K562 (cell line): ENCODE measurements at regions not wholly inside any gene's neighbourhood (a gene's known extent, or its start where the extent isn't known, plus 50 kb on each side); places are given as distances from the start of the nearest gene placed in this dataset.

Experiments
- BCOR ChIP-seq: fragments of 450-650 bp; IDR thresholded peaks from 2 replicates; pipeline ENCODE4 v1.6.1; 2016
- EWSR1 ChIP-seq: fragments of 450-650 bp; IDR thresholded peaks from 2 replicates; pipeline ENCODE4 v1.6.1; 2018; ENCODE audit warnings: borderline replicate concordance, mild to moderate bottlenecking, low read depth, moderate library complexity; ENCODE audit not compliant: partially characterized antibody
- UBTF ChIP-seq, 2 experiments: IDR thresholded peaks; 2 replicates each; pipeline ENCODE4 v1.6.1; 2012; ENCODE audit warnings: improper control_type of control experiment in 2 of 2, low read depth in 2 of 2, low read length in 2 of 2, borderline replicate concordance in 1 of 2
- TF ChIP-seq, protein P1 (sequence below): sonication (generic); formaldehyde crosslinking; IDR thresholded peaks from 2 replicates; pipeline ENCODE4 v1.8.0; 2022; ENCODE audit warnings: missing genetic modification reagents, mild to moderate bottlenecking, borderline replicate concordance
- TF ChIP-seq, protein P2 (sequence below), 2 experiments: fragments of 450-650 bp in 1 of 2; sonication (generic) in 1 of 2; formaldehyde crosslinking in 1 of 2; IDR thresholded peaks in 1 of 2; conservative IDR thresholded peaks in 1 of 2; 2 replicates each; pipeline versions ENCODE4 v1.6.1 to v1.8.1; 2016 to 2023; ENCODE audit warnings: mild to moderate bottlenecking in 2 of 2, moderate library complexity in 2 of 2, inconsistent platforms in 1 of 2, missing genetic modification reagents in 1 of 2

DNA sequence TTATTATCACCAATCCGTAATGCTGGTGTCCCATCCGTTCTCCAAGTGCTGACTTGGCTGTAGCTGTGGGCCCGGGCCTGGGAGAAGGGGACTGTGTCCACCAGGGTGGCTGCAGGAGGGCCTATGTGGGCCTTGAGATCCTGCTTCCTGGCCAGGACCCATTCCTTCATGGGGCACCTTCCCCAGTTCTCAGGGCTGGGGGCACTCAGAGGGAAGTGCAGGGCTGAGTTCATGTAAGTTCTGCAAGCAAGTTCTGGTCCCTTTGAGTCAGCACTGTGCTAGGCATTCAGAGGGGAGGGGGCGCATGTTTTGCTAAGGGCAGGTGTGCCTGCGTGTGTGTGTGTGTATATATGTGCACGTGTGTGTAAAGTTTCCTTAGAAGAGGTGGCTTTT is 94.0 kb downstream of the GLI2 start:
- TF ChIP-seq BCOR (no peak), EWSR1 (no peak), UBTF (IDR thresholded peaks at IDR 0.05; ENCODE audit: borderline replicate concordance in 1 of 2, low read depth in 2 of 2, low read length in 2 of 2) (no peak)
- TF ChIP-seq, protein P1, sequence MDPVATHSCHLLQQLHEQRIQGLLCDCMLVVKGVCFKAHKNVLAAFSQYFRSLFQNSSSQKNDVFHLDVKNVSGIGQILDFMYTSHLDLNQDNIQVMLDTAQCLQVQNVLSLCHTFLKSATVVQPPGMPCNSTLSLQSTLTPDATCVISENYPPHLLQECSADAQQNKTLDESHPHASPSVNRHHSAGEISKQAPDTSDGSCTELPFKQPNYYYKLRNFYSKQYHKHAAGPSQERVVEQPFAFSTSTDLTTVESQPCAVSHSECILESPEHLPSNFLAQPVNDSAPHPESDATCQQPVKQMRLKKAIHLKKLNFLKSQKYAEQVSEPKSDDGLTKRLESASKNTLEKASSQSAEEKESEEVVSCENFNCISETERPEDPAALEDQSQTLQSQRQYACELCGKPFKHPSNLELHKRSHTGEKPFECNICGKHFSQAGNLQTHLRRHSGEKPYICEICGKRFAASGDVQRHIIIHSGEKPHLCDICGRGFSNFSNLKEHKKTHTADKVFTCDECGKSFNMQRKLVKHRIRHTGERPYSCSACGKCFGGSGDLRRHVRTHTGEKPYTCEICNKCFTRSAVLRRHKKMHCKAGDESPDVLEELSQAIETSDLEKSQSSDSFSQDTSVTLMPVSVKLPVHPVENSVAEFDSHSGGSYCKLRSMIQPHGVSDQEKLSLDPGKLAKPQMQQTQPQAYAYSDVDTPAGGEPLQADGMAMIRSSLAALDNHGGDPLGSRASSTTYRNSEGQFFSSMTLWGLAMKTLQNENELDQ (CRISPR knock-in tag): no peak
- TF ChIP-seq, protein P2, sequence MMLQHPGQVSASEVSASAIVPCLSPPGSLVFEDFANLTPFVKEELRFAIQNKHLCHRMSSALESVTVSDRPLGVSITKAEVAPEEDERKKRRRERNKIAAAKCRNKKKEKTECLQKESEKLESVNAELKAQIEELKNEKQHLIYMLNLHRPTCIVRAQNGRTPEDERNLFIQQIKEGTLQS (IDR thresholded peaks at IDR 0.05): no peak
- TF ChIP-seq, protein P2 (CRISPR knock-in tag; conservative IDR thresholded peaks at IDR 0.05): no peak
